Upper lobe of right lung (tissue), 1 donor: ENCODE measurements at regions not wholly inside any gene's neighbourhood (a gene's known extent, or its start where the extent isn't known, plus 50 kb on each side); places are given as distances from the start of the nearest gene placed in this dataset.

Source experiments
- ATAC-seq: fragments of 200-7000 bp; cut with Tn5 transposase; one replicate; pipeline ENCODE4 v1.9.1; 2020; ENCODE audit warnings: mild to moderate bottlenecking, moderate library complexity
- DNase-seq: peaks from one replicate; pipeline ENCODE4 v3.0.0-alpha.2; 2020
- H3K27ac ChIP-seq: fragments of 200-600 bp; one replicate; pipeline ENCODE4 v1.8.0; 2022
- H3K27me3 ChIP-seq: fragments of 200-600 bp; one replicate; pipeline ENCODE4 v1.8.0; 2022; ENCODE audit warnings: mild to moderate bottlenecking
- H3K36me3 ChIP-seq: fragments of 200-600 bp; one replicate; pipeline ENCODE4 v1.8.0; 2022
- H3K4me1 ChIP-seq: fragments of 200-600 bp; one replicate; pipeline ENCODE4 v1.8.0; 2022
- H3K4me3 ChIP-seq: fragments of 200-600 bp; one replicate; pipeline ENCODE4 v1.8.0; 2022; ENCODE audit warnings: mild to moderate bottlenecking
- H3K9me3 ChIP-seq: fragments of 200-600 bp; one replicate; pipeline ENCODE4 v1.8.0; 2022
- CTCF ChIP-seq: fragments of 200-600 bp; IDR thresholded peaks from one replicate; pipeline ENCODE4 v1.8.0; 2022; ENCODE audit warnings: antibody characterized with exemption
- intact Hi-C: fragments of 100-400 bp; cut with DNase I; formaldehyde crosslinking; loops from one replicate; pipeline ENCODE4 v1.11.0; 2022
- donor health status: DM: no; HTN: yes; CAD: no; lungs with severe emphysema.

- H3K27ac ChIP-seq = no peak overlapping the region
- DNase-seq = no peak
- H3K9me3 ChIP-seq = no peaks in the 10 kb centered on the region
- H3K4me3 ChIP-seq = no peak overlapping the region
- no peaks in the 10 kb centered on the region for H3K27me3 ChIP-seq
- TF ChIP-seq CTCF = no peak
- ATAC-seq = no peak
- intact Hi-C loops = no loop called here
- no peaks in the 10 kb centered on the region for H3K36me3 ChIP-seq
- H3K4me1 ChIP-seq = no peaks in the 10 kb centered on the region
Measured at GRCh38 chr13:22599156-22599555, 581.6 kb upstream of the SGCG start.

GRCh38 chr13:22618002-22618401 is 562.8 kb upstream of the SGCG start:
- H3K4me1 ChIP-seq = no peaks in the 10 kb centered on the region
- TF ChIP-seq CTCF = no peak
- H3K4me3 ChIP-seq = no peak overlapping the region
- no peaks in the 10 kb centered on the region for H3K9me3 ChIP-seq
- intact Hi-C loops = no loop called here
- DNase-seq = no peak
- H3K36me3 ChIP-seq = no peaks in the 10 kb centered on the region
- ATAC-seq = no peak
- H3K27me3 ChIP-seq = no peaks in the 10 kb centered on the region
- no peak overlapping the region for H3K27ac ChIP-seq

- intact Hi-C loops = no loop called here
- Histone ChIP-seq H3K4me3 (no peak overlapping the region), H3K27ac (no peak overlapping the region), H3K9me3 (no peaks in the 10 kb centered on the region), H3K36me3 (no peaks in the 10 kb centered on the region), H3K27me3 (no peaks in the 10 kb centered on the region), H3K4me1 (no peaks in the 10 kb centered on the region)
- ATAC-seq (no peak), DNase-seq (no peak)
- no peak for TF ChIP-seq CTCF
Measured at GRCh38 chr13:22625691-22626090, 555.1 kb upstream of the SGCG start.

GRCh38 chr13:22629374-22629773 is 551.4 kb upstream of the SGCG start:
- ATAC-seq (no peak), DNase-seq (no peak)
- Histone ChIP-seq H3K4me1 (no peaks in the 10 kb centered on the region), H3K27ac (no peak overlapping the region), H3K4me3 (no peak overlapping the region), H3K36me3 (no peaks in the 10 kb centered on the region), H3K9me3 (no peaks in the 10 kb centered on the region), H3K27me3 (no peaks in the 10 kb centered on the region)
- TF ChIP-seq CTCF = no peak
- intact Hi-C loops = no loop called here

GRCh38 chr13:22642088-22642487 is 538.7 kb upstream of the SGCG start:
- Histone ChIP-seq H3K27ac (no peak overlapping the region), H3K9me3 (no peaks in the 10 kb centered on the region), H3K36me3 (no peaks in the 10 kb centered on the region), H3K4me3 (no peak overlapping the region), H3K27me3 (no peaks in the 10 kb centered on the region), H3K4me1 (no peaks in the 10 kb centered on the region)
- intact Hi-C loops = no loop called here
- peak; percentile 33 for ATAC-seq
- no peak for TF ChIP-seq CTCF
- DNase-seq = no peak

GRCh38 chr13:22644941-22645340 is 535.8 kb upstream of the SGCG start:
- no peaks in the 10 kb centered on the region for H3K9me3 ChIP-seq
- no peak overlapping the region for H3K4me3 ChIP-seq
- no peaks in the 10 kb centered on the region for H3K36me3 ChIP-seq
- DNase-seq (no peak), ATAC-seq (no peak)
- H3K27me3 ChIP-seq = no peaks in the 10 kb centered on the region
- no peak for TF ChIP-seq CTCF
- no peak overlapping the region for H3K27ac ChIP-seq
- H3K4me1 ChIP-seq = no peaks in the 10 kb centered on the region
- intact Hi-C loops = no loop called here
